Effector memory CD8-positive, alpha-beta T cell (primary cell): ENCODE measurements at regions not wholly inside any gene's neighbourhood (a gene's known extent, or its start where the extent isn't known, plus 50 kb on each side); places are given as distances from the start of the nearest gene placed in this dataset.

ENCODE experiments used
- ATAC-seq: fragments of 150-1000 bp; cut with Tn5 transposase; replicated peaks from 2 replicates; pipeline ENCODE4 v1.10.0; 2021; ENCODE audit warnings: mild to moderate bottlenecking, moderate library complexity
- DNase-seq, 3 experiments: peaks; one replicate each; pipeline ENCODE4 v3.0.0; 2021
- H3K27ac Mint-ChIP-seq, 2 donors: one replicate each; pipeline ENCODE4 v1.8.0; 2022; ENCODE audit warnings: mild to moderate bottlenecking in 2 of 2, mixed read lengths in 2 of 2, moderate library complexity in 2 of 2
- H3K27me3 Mint-ChIP-seq, 2 donors: one replicate each; pipeline ENCODE4 v1.8.0; 2022; ENCODE audit warnings: mixed read lengths in 2 of 2
- H3K36me3 Mint-ChIP-seq: one replicate; pipeline ENCODE4 v1.8.0; 2022; ENCODE audit warnings: mild to moderate bottlenecking, moderate library complexity, mixed read lengths; ENCODE audit not compliant: insufficient read depth
- H3K4me1 Mint-ChIP-seq, 2 donors: one replicate each; pipeline ENCODE4 v1.8.0; 2022; ENCODE audit warnings: low read depth in 2 of 2, mixed read lengths in 2 of 2
- H3K4me3 Mint-ChIP-seq, 2 donors: one replicate each; pipeline ENCODE4 v1.8.0; 2022; ENCODE audit warnings: mild to moderate bottlenecking in 2 of 2, mixed read lengths in 2 of 2, moderate library complexity in 2 of 2
- H3K9me3 Mint-ChIP-seq, 2 donors: one replicate each; pipeline ENCODE4 v1.8.0; 2022; ENCODE audit warnings: mixed read lengths in 2 of 2

DNA sequence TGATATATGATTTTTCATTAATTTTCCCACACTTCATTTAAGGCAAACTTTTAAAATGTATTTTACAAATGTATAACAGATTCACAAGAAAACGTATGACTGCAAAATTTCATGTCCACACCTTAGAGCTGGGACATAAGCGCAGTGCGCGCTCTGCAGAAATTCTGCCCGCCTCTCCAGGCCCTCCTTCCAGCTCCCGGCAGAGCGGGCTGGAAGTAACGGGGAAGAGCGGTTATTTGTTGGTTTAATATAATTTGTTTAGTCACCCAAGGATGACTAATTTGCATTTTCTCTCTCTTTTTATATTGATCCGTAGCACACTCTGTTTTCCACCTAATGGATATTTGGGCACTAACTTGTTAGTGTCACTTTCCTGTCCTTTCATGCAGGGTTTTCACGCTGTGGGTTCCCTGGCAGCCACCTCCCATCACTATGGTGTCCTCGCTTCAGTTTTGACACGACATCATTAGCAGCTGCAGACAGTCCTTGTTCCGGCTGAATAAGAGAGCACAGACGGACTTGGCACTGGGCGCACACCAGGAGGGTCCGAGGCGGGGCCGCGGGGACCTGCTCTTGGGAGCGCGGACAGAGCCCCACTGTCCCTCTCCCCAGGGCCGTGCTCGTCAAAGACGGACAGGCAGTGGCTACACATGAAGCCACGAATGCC lies 129.2 kb upstream of the SEC61G start:
- Mint-ChIP-seq H3K27ac (no peak overlapping the region), H3K4me1 (no peaks in the 10 kb centered on the region), H3K4me3 (no peak overlapping the region), H3K9me3 (no peaks in the 10 kb centered on the region), H3K36me3 (peaks cover 3% of the 10 kb centered on the region), H3K27me3 (peaks cover 10 to 42% of the 10 kb centered on the region in 2 donors)
- DNase-seq (no peak), ATAC-seq (no peak)

DNA sequence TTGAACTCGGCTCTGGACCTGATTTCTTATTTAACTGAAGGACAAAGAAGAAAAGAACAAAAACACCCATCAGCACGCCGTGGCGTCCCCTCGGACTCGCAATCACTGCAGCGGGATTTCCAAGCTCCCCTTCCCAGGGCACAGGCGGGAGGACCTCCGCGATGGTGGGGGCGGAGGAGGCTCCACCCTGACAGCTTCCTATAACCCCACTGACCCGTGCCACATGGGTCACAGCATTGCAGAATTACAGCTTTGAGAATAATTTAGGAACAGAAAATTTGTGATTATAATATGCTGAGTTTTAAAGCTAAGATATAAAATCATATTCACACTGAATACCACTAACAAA lies 129.7 kb upstream of the SEC61G start:
- Mint-ChIP-seq H3K4me3 (no peak overlapping the region), H3K27me3 (peaks cover 10 to 47% of the 10 kb centered on the region in 2 donors), H3K9me3 (no peaks in the 10 kb centered on the region), H3K4me1 (no peaks in the 10 kb centered on the region), H3K27ac (no peak overlapping the region), H3K36me3 (peaks cover 3% of the 10 kb centered on the region)
- no peak for ATAC-seq
- DNase-seq: no peak

DNA sequence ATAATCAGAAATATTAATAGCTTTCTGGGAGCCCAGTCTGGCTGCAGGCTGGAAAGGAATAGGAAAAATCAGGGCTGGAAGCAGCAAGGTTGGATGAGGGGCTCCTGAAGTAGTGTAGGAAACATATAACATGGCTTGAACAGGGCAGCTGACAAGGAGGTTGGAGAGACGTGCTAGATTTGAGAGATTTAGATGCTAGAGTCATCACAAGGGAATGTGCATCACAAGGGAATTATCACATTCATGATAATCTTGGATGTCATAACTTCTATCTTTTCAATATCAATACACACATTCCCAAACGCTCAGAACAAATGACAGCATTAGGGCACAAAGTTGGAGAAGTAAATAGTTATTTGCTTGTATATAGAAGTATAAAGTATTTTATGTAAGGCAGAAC lies 120.9 kb upstream of the EGFR start:
- Mint-ChIP-seq H3K36me3 (no peaks in the 10 kb centered on the region), H3K9me3 (no peaks in the 10 kb centered on the region), H3K4me1 (no peaks in the 10 kb centered on the region)

DNA sequence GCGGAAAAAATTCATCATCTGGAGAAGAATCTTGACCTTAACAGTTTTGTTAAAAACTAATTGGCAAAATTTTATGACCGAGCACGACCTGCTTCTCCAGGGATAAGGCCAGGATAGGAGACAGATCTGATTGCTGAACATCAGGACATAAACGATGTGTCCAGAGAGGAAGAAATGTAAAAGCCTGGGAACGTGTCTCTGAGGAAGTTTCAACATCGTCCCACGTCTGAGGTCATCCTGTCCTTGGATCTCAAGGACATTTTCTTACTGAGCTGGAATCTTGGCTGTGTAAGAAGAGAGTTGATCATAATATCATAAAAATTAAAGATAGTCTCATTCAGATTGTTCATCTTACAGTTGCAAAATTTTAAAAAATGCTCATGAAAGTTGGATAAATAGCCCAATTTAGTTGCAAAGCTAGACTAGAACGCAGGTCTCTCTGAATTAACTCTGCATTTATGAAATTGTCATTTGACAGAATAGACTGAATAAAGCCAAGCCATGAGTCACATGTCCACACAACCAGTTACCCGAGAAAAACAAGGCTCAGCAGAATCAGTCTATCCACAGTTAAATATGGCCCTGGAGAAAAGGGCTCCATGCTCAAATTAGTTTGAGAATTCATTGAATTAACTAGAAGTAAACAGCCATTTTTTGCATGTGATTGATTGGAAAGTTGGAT lies 120.0 kb upstream of the EGFR start:
- Mint-ChIP-seq H3K4me1 (no peaks in the 10 kb centered on the region), H3K36me3 (no peaks in the 10 kb centered on the region), H3K27me3 (peaks cover 6 to 28% of the 10 kb centered on the region in 2 donors), H3K4me3 (no peak overlapping the region), H3K9me3 (no peaks in the 10 kb centered on the region), H3K27ac (no peak overlapping the region)
- DNase-seq (no peak), ATAC-seq (no peak)

More for the DNA sequence above, 120.9 kb upstream of the EGFR start:
- Mint-ChIP-seq H3K27me3 (peaks cover 6 to 37% of the 10 kb centered on the region in 2 donors), H3K4me3 (no peak overlapping the region), H3K27ac (no peak overlapping the region)
- DNase-seq (no peak), ATAC-seq (no peak)

DNA sequence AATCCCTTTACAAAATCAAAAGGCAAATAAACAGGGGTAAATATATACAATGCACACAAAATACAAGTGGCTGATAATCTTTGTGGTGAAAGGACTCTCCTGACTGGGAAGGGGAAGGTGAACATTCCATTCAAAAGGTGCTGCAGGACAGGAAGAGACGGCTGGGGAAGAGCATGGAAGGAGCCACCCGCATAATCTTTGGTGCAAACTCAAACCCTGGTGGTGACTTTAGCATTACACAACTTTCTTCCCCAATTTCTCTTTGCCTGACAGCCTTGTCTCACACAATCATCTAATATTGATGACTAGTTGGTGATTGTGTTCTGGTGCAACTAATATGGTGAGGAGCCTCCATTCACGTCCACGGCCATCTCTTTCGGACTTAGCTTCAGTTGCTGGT lies 117.0 kb upstream of the EGFR start:
- Mint-ChIP-seq H3K36me3 (no peaks in the 10 kb centered on the region), H3K27ac (no peak overlapping the region), H3K27me3 (peaks cover 3 to 28% of the 10 kb centered on the region in 2 donors), H3K4me3 (no peak overlapping the region), H3K9me3 (no peaks in the 10 kb centered on the region), H3K4me1 (no peaks in the 10 kb centered on the region)
- DNase-seq (no peak), ATAC-seq (no peak)

DNA sequence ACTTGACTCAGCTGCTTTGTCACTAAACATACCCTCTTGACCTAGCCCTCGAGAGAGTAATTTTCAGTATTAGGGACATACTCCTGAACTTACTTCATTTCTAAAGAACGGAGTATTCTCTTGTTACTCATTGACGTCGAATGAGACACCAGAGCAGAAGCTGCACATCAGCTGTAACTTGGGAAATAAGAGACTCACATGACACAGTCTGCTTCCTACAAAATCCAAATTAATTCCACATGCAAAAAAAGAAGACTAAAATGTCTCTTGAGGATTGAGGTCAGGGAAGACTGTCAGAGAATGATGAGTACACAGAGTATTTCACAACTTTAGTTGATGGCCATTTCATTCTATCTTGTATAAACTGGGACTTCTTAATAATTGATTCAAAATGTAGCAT lies 114.7 kb upstream of the EGFR start:
- no peak overlapping the region for H3K4me3 Mint-ChIP-seq
- peaks cover 0 to 18% of the 10 kb centered on the region in 2 donors for H3K27me3 Mint-ChIP-seq
- DNase-seq (no peak), ATAC-seq (no peak)
- H3K36me3 Mint-ChIP-seq: no peaks in the 10 kb centered on the region
- H3K9me3 Mint-ChIP-seq: no peaks in the 10 kb centered on the region
- no peak overlapping the region for H3K27ac Mint-ChIP-seq
- no peaks in the 10 kb centered on the region for H3K4me1 Mint-ChIP-seq

DNA sequence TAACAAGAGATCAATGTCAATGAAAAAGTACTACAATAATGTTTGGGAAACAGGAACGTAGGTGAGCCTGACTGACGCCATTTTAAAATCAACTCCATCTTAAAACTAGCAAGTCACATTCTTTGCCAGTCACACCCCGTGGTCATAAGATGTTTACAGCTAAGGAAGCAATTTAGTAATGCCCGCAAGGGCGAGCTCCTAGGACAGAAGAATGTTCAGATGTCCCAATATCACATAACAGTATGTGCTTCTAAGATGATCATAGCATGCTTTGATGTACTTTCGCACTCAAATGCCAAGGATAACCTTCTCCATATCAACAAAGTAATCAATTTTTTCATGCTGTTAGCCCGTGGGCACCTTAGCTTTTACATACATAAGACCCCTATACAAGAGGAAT lies 113.8 kb upstream of the EGFR start:
- no peaks in the 10 kb centered on the region for H3K36me3 Mint-ChIP-seq
- H3K9me3 Mint-ChIP-seq: no peaks in the 10 kb centered on the region
- H3K4me3 Mint-ChIP-seq: no peak overlapping the region
- no peak for ATAC-seq
- no peaks in the 10 kb centered on the region for H3K4me1 Mint-ChIP-seq
- peaks cover 0 to 18% of the 10 kb centered on the region in 2 donors for H3K27me3 Mint-ChIP-seq
- no peak for DNase-seq
- no peak overlapping the region for H3K27ac Mint-ChIP-seq

DNA sequence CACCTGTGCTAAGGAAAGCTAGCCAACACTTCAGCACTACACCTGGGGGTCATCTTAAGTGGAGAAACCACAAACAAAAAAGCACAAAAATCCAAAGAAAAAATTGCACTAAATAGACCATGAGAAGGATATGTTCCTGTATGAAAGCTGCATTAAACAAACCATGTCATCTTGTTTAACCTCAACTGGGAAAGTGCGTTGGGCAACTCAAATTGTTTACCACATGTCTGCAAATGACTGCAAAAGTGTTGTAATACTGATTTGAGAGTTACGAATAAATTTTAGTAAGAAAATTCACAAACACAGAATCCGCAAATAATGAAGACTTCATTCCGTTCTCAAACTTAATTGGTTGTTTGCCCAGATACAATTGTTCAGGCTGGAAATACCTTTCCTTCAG lies 111.9 kb upstream of the EGFR start:
- DNase-seq: no peak
- H3K9me3 Mint-ChIP-seq: no peaks in the 10 kb centered on the region
- no peak for ATAC-seq
- peaks cover 0 to 16% of the 10 kb centered on the region in 2 donors for H3K27me3 Mint-ChIP-seq
- H3K27ac Mint-ChIP-seq: no peak overlapping the region
- no peaks in the 10 kb centered on the region for H3K4me1 Mint-ChIP-seq
- no peaks in the 10 kb centered on the region for H3K36me3 Mint-ChIP-seq
- no peak overlapping the region for H3K4me3 Mint-ChIP-seq

DNA sequence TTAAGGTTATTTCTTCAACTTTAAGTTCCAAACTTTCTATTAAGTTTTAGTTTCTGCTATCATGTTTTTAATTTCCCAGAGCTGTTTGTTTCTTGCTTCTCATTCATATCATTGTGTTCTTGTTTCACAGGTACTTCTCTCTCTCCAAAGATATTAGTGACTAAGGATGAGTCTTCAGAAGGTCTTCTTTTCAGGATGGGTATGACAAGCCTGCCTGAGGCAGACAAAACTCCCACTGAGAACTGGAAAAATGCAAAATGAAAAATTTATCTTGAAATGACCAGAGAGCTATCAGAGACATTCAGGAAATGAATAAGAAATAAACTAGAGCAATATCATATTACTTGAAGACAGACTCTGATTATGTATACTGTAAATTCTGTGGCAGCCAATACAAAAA lies 110.8 kb upstream of the EGFR start:
- Mint-ChIP-seq H3K9me3 (no peaks in the 10 kb centered on the region), H3K4me1 (no peaks in the 10 kb centered on the region), H3K36me3 (no peaks in the 10 kb centered on the region), H3K27ac (no peak overlapping the region), H3K4me3 (no peak overlapping the region), H3K27me3 (peaks cover 0 to 9% of the 10 kb centered on the region in 2 donors)
- DNase-seq: no peak
- no peak for ATAC-seq

DNA sequence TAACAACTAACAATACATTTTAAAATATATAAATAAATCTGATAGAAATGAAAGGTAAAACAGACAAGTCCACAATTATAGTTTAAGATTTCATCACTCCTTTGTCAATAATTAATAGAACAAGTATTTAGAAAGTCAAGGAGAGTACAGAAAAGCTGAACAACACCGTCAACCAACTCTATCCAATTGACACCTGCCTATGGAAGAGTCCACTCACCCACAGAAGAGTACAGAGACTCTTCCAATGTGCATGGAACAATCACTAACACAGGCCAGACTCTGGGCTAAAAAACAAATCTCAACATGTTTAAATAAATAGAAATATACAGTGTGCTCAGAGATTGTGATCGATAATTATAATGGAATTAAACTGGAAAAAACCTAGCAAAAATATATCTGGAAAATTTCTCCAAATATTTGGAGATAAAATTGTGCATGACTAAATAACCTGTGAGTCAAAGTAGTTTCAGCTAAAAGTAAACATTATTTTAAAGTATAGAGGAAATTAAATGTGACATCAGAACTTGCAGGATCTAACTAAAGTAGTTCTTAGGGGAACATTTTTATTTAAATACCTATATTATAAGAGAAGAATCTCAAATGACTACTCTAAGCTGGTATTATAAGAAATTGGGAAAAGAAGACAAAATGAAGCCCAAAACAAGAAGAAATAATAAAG lies 109.9 kb upstream of the EGFR start:
- no peaks in the 10 kb centered on the region for H3K4me1 Mint-ChIP-seq
- H3K27ac Mint-ChIP-seq: no peak overlapping the region
- peaks cover 0 to 9% of the 10 kb centered on the region in 2 donors for H3K27me3 Mint-ChIP-seq

DNA sequence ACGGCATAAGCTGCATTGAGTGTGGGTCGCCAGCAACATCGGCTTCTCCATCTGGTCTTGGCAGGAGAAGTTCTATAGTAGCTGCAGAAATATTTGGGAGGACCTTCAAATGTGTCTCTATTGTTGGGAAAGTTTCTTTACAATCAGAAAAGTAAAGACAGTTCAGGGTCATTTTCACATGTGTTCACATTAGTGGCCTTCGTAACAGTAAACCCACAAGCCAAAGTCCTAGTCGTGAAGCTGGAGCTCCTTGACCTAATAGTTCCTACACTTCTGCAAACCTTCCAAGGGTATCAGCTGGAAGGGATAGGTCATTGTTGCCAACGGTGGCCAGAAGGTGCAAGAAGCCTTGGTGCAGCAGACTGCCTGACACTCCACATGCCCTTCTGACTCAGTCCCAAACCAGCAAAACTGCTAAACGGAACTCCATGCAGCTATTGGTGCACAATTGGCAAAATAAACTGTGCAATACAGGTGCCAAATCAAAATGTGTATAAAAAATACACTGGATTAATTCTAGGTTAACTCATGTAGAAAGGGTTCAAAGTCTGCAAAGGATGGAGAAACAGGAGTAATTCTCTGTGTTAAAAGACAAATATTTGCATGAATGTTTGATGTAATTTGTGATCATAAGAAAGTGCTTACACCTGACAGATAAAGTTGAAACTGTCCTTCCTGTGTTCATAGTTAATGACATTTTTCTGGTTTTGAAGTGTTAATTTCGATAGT lies 102.8 kb upstream of the EGFR start:
- DNase-seq (no peak), ATAC-seq (no peak)
- no peaks in the 10 kb centered on the region for H3K4me1 Mint-ChIP-seq
- H3K36me3 Mint-ChIP-seq: no peaks in the 10 kb centered on the region
- H3K27ac Mint-ChIP-seq: no peak overlapping the region
- peaks cover 0 to 5% of the 10 kb centered on the region in 2 donors for H3K9me3 Mint-ChIP-seq
- no peak overlapping the region for H3K4me3 Mint-ChIP-seq
- H3K27me3 Mint-ChIP-seq: peaks cover 5 to 17% of the 10 kb centered on the region in 2 donors

More for the DNA sequence above, 109.9 kb upstream of the EGFR start:
- Mint-ChIP-seq H3K9me3 (no peaks in the 10 kb centered on the region), H3K4me3 (no peak overlapping the region), H3K36me3 (no peaks in the 10 kb centered on the region)
- DNase-seq (no peak), ATAC-seq (no peak)

DNA sequence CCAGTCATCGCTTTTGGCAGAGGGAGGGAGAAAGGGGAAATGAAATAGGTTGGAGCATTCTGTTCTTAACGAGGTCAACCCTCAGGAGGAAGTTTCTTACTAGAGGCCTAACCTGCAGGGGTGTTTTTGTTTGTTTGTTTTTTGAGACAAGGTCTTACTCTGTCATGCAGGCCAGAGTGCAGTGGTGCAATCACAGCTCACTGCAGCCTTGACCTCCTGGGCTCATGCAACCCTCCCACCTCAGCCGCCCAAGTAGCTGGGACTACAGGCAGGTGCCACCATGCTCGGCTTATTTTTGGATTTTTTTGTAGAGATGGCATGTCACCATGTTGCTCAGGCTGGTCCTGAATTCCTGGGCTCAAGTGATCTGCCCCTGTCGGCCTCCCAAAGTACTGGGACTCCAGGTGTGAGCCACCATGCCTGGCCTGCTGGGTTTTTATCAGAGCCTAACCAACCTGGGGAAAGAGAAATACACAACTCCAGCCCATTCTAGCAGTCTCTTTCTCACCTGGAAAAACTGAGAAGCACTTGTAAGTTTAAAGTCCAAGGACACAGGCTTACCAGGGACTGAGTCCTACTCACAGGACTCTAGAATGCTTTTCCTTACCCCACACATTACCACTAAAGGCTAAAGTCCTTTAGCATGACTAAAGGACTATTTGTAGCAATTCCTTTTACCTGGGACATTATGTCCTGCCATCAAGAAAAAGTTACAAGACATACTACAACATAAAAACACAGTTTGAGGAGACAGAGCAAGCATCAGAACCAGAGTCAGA lies 101.0 kb upstream of the EGFR start:
- Mint-ChIP-seq H3K9me3 (peaks cover 0 to 5% of the 10 kb centered on the region in 2 donors), H3K4me3 (no peak overlapping the region), H3K36me3 (no peaks in the 10 kb centered on the region), H3K27ac (no peak overlapping the region), H3K4me1 (no peaks in the 10 kb centered on the region), H3K27me3 (peaks cover 11 to 33% of the 10 kb centered on the region in 2 donors)
- ATAC-seq: no peak
- DNase-seq: no peak

DNA sequence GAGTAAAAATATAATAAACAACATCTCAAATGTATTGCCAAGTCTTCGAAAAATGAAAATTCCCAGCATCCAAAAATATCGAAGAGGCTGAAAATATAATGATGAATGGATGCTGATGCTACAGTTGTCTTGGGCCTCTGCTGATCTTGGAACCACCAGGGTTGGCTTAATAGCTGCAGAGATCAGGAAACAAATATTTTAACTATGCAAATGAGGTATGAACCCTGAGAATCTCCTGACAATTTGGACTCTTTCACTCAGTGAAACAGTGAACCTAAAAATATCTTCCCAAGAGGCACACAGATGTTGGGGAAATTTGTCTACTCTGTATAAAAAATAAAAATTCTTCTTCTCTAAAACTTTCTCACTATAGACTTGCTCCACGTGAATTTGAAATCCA lies 97.7 kb upstream of the EGFR start:
- no peaks in the 10 kb centered on the region for H3K36me3 Mint-ChIP-seq
- ATAC-seq (no peak), DNase-seq (no peak)
- no peak overlapping the region for H3K4me3 Mint-ChIP-seq
- peaks cover 0 to 8% of the 10 kb centered on the region in 2 donors for H3K9me3 Mint-ChIP-seq
- H3K4me1 Mint-ChIP-seq: no peaks in the 10 kb centered on the region
- peaks cover 11 to 51% of the 10 kb centered on the region in 2 donors for H3K27me3 Mint-ChIP-seq
- no peak overlapping the region for H3K27ac Mint-ChIP-seq
